ENCODE measurements at regions not wholly inside any gene's neighbourhood (a gene's known extent, or its start where the extent isn't known, plus 50 kb on each side); places are given as distances from the start of the nearest gene placed in this dataset.

GRCh38 chrX:2592279-2592678 lies 91.5 kb upstream of the DHRSX start:
- Histone ChIP-seq H3K36me3 (no peaks in the 10 kb centered on the region; the same call in 1 of the 2 replicates), H3K9me3 (replicated peaks) (no peaks in the 10 kb centered on the region), H3K4me1 (replicated peaks) (peaks cover 4% of the 10 kb centered on the region)

GRCh38 chrX:2589186-2590020 lies 88.6 kb upstream of the DHRSX start:
- Histone ChIP-seq H3K4me3 (no peak overlapping the region), H3K36me3 (no peaks in the 10 kb centered on the region), H3K9me3 (replicated peaks) (no peaks in the 10 kb centered on the region), H3K4me1 (replicated peaks) (peaks cover 4% of the 10 kb centered on the region), H3K27me3 (replicated peaks) (peaks cover 15% of the 10 kb centered on the region), H3K27ac (no peak overlapping the region)
- no peak for DNase-seq (ENCODE audit: low read depth in 1 of 2, low spot score in 2 of 2)

More at GRCh38 chrX:2592279-2592678, 91.5 kb upstream of the DHRSX start:
- no peak overlapping the region for H3K4me3 ChIP-seq
- no peak for DNase-seq (ENCODE audit: low read depth in 1 of 2, low spot score in 2 of 2)
- no peaks in the 10 kb centered on the region for H3K27me3 ChIP-seq (replicated peaks)
- no peak overlapping the region for H3K27ac ChIP-seq

DNA sequence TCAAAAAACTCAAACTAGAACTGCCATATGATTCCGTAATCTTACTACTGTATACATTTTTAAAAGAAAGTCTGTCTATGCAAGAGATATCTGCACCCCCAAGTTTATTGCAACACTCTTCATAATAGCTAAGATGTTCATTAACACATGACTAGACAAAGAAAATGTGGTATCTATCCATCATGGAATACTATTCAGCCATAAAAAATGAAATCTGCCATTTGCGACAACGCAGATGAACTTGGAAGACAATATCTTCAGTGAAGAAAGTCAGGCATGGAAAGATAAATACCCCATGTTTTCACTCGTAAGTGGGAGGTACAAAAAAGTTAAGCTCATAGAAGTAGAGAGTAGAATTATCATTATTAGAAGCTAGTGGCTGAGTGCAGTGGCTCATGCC lies 87.3 kb upstream of the DHRSX start:
- DNase-seq (ENCODE audit: low read depth in 1 of 2, low spot score in 2 of 2) = no peak
- H3K4me1 ChIP-seq (replicated peaks) = peaks cover 1% of the 10 kb centered on the region
- H3K9me3 ChIP-seq (replicated peaks) = no peaks in the 10 kb centered on the region
- peaks cover 24% of the 10 kb centered on the region for H3K27me3 ChIP-seq (replicated peaks)
- no peak overlapping the region for H3K27ac ChIP-seq
- no peak overlapping the region for H3K4me3 ChIP-seq
- no peaks in the 10 kb centered on the region for H3K36me3 ChIP-seq

GRCh38 chrX:2587146-2587545 lies 86.4 kb upstream of the DHRSX start:
- Histone ChIP-seq H3K4me1 (replicated peaks) (no peaks in the 10 kb centered on the region), H3K27me3 (replicated peaks) (peaks cover 33% of the 10 kb centered on the region), H3K4me3 (no peak overlapping the region), H3K36me3 (no peaks in the 10 kb centered on the region), H3K9me3 (replicated peaks) (no peaks in the 10 kb centered on the region), H3K27ac (no peak overlapping the region)
- no peak for DNase-seq (ENCODE audit: low read depth in 1 of 2, low spot score in 2 of 2)

- no peak overlapping the region for H3K4me3 ChIP-seq
- no peak for DNase-seq (ENCODE audit: low read depth in 1 of 2, low spot score in 2 of 2)
- H3K27me3 ChIP-seq (replicated peaks) = peaks cover 42% of the 10 kb centered on the region
- no peaks in the 10 kb centered on the region for H3K9me3 ChIP-seq (replicated peaks)
- no peak overlapping the region for H3K27ac ChIP-seq
- no peaks in the 10 kb centered on the region for H3K4me1 ChIP-seq (replicated peaks)
- no peaks in the 10 kb centered on the region for H3K36me3 ChIP-seq
Observed at GRCh38 chrX:2585158-2585470, 84.3 kb upstream of the DHRSX start.

- no peak for DNase-seq (ENCODE audit: low read depth in 1 of 2, low spot score in 2 of 2)
- Histone ChIP-seq H3K4me1 (replicated peaks) (no peaks in the 10 kb centered on the region), H3K9me3 (replicated peaks) (no peaks in the 10 kb centered on the region), H3K36me3 (no peaks in the 10 kb centered on the region), H3K4me3 (no peak overlapping the region), H3K27ac (no peak overlapping the region), H3K27me3 (replicated peaks) (peaks cover 42% of the 10 kb centered on the region)
Observed at GRCh38 chrX:2584251-2585157, 83.7 kb upstream of the DHRSX start.

DNA sequence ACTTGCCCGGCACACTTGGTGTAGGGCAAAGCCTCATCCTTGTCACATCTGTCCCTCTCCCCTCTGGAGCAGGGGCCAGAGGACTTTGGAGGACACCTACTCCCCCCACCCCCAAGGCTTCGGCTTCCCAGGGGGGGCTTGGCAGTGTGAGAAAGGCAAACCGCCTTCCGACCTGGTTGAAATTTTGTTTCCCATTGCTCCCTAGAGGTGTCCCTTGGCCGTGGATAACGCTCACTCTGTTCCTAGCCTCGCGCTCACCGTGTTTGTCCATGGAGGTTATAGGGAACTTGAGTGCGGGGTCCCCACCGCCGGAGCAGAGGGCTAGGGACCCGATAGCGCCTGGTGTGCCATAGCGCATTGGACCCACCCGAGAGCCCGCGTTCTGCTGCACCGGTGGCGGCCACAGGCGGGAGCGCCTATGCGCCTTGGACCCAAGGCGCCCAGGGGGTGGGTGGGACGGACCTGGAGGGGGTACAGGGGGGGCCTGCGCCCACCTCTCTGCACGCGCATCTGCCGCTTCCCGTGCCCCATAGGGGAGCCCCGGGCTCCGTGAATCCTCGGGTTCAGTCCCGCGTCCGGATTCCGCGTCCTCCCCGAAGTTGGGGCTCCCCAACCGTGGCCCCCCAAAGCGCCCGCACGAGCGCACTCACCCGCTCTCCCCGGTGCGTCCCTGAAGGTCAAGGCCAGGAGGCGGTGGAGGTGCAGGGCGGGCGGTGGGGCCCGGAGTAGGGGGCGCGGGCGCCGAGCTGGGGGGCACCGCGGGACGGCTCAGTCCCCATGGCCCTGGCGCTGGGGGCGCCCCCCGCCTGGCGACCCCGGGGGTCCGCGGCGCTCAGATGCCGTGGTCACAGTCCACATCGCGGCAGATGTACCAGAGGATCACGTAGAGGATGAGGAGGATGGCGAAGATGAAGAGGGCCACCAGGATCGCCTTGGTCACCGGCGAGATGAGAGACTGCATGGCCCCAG lies 82.7 kb upstream of the DHRSX start:
- no peaks in the 10 kb centered on the region for H3K36me3 ChIP-seq

DNA sequence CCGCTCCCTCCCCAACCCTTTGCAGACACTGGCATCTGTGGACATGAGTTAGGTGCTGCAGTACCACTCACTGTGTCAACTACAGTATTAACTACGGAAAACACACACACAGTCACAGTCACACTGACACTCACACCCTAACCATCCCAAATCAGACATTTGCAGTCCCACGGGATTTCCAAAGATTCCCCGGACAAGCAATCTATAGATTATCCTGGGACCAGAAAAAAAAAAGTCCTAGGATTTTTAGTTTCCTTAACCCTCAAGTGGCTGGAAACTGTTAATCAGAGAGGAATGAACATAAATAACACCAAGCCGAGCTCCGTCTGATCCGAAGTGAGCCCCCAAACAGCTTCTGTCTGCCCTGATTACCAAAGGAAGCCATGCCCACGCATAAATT lies 81.9 kb upstream of the DHRSX start:
- H3K4me1 ChIP-seq (replicated peaks) = no peaks in the 10 kb centered on the region
- no peaks in the 10 kb centered on the region for H3K9me3 ChIP-seq (replicated peaks)
- no peak overlapping the region for H3K27ac ChIP-seq
- no peaks in the 10 kb centered on the region for H3K36me3 ChIP-seq
- no peak for DNase-seq (ENCODE audit: low read depth in 1 of 2, low spot score in 2 of 2)
- H3K27me3 ChIP-seq (replicated peaks) = peaks cover 42% of the 10 kb centered on the region
- H3K4me3 ChIP-seq = no peak overlapping the region

More for the DNA sequence above, 82.7 kb upstream of the DHRSX start:
- no peak for DNase-seq (ENCODE audit: low read depth in 1 of 2, low spot score in 2 of 2)
- Histone ChIP-seq H3K4me1 (replicated peaks) (no peaks in the 10 kb centered on the region), H3K4me3 (no peak overlapping the region), H3K27ac (no peak overlapping the region), H3K9me3 (replicated peaks) (no peaks in the 10 kb centered on the region), H3K27me3 (replicated peaks) (peaks cover 42% of the 10 kb centered on the region)

GRCh38 chrX:2581296-2581695 lies 80.5 kb upstream of the DHRSX start:
- Histone ChIP-seq H3K27ac (no peak overlapping the region), H3K27me3 (replicated peaks) (peaks cover 42% of the 10 kb centered on the region), H3K4me3 (no peak overlapping the region), H3K36me3 (no peaks in the 10 kb centered on the region), H3K4me1 (replicated peaks) (peaks cover 9% of the 10 kb centered on the region), H3K9me3 (replicated peaks) (no peaks in the 10 kb centered on the region)
- no peak for DNase-seq (ENCODE audit: low read depth in 1 of 2, low spot score in 2 of 2)

GRCh38 chrX:2578864-2579263 lies 78.1 kb upstream of the DHRSX start:
- DNase-seq (ENCODE audit: low read depth in 1 of 2, low spot score in 2 of 2) = no peak

GRCh38 chrX:2577844-2578466 lies 77.2 kb upstream of the DHRSX start:
- Histone ChIP-seq H3K4me1 (replicated peaks) (peaks cover 16% of the 10 kb centered on the region), H3K27me3 (replicated peaks) (peaks cover 17% of the 10 kb centered on the region), H3K4me3 (no peak overlapping the region), H3K36me3 (no peaks in the 10 kb centered on the region), H3K9me3 (replicated peaks) (no peaks in the 10 kb centered on the region), H3K27ac (no peak overlapping the region)
- no peak for DNase-seq (ENCODE audit: low read depth in 1 of 2, low spot score in 2 of 2)

More at GRCh38 chrX:2578864-2579263, 78.1 kb upstream of the DHRSX start:
- Histone ChIP-seq H3K4me3 (no peak overlapping the region), H3K4me1 (replicated peaks) (peaks cover 12% of the 10 kb centered on the region), H3K27me3 (replicated peaks) (peaks cover 26% of the 10 kb centered on the region), H3K36me3 (no peaks in the 10 kb centered on the region), H3K27ac (no peak overlapping the region), H3K9me3 (replicated peaks) (no peaks in the 10 kb centered on the region)

DNA sequence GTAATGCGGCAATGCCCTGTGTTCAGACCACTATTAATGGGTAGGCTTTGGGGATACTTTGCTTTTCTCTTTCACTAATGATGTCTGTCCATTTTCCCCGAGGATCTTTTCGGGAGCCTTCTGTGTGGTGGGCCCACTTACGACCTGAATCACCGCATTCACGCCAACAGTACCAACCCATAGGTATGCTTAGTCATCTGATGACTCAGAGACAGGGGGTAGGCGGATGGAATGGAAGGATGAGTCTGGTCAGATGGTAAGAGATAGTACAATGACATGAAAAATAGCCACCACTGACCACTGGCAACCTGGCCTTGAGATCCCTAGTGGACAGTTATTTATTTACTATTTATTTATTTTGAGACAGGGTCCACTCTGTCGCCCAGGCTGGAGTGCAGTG lies 76.0 kb upstream of the DHRSX start:
- Histone ChIP-seq H3K27ac (no peak overlapping the region), H3K9me3 (replicated peaks) (no peaks in the 10 kb centered on the region), H3K4me1 (replicated peaks) (peaks cover 28% of the 10 kb centered on the region), H3K4me3 (no peak overlapping the region), H3K36me3 (no peaks in the 10 kb centered on the region), H3K27me3 (replicated peaks) (peaks cover 5% of the 10 kb centered on the region; the same call in 1 of the 2 replicates)
- DNase-seq (ENCODE audit: low read depth in 1 of 2, low spot score in 2 of 2) = peak in 1 of 2 experiments; percentile 18

GRCh38 chrX:2574271-2574670 lies 73.5 kb upstream of the DHRSX start:
- H3K9me3 ChIP-seq (replicated peaks) = no peaks in the 10 kb centered on the region
- peaks cover 28% of the 10 kb centered on the region for H3K4me1 ChIP-seq (replicated peaks)
- no peaks in the 10 kb centered on the region for H3K36me3 ChIP-seq
- no peak for DNase-seq (ENCODE audit: low read depth in 1 of 2, low spot score in 2 of 2)
- H3K27ac ChIP-seq = no peak overlapping the region
- H3K27me3 ChIP-seq (replicated peaks) = no peaks in the 10 kb centered on the region
- H3K4me3 ChIP-seq = no peak overlapping the region

Data from SJSA1 (cell line).